DOHH2 (cell line): ENCODE measurements at regions not wholly inside any gene's neighbourhood (a gene's known extent, or its start where the extent isn't known, plus 50 kb on each side); places are given as distances from the start of the nearest gene placed in this dataset.
"Not testable (repeated sequence)": the region's sequence is repeated elsewhere in the genome, so short reads cannot be mapped to it uniquely, and the experiment has no call there.

Source experiments
- H3F3A ChIP-seq: fragments of 200-600 bp; sonication (generic), shearing (Covaris generic); 2 replicates; pipeline ENCODE4 v1.6.0; 2016; ENCODE audit warnings: antibody characterized with exemption, mild to moderate bottlenecking; ENCODE audit not compliant: control insufficient read depth, insufficient read depth
- H3K27ac ChIP-seq: fragments of 200-600 bp; sonication (generic); 2 replicates; pipeline ENCODE4 v1.5.1; 2014; ENCODE audit warnings: low read depth, mild to moderate bottlenecking, low read length, moderate library complexity
- H3K27me3 ChIP-seq: fragments of 200-600 bp; sonication (generic); 2 replicates; pipeline ENCODE4 v1.6.1; 2014; ENCODE audit warnings: mild to moderate bottlenecking, low read length, mixed read lengths; ENCODE audit not compliant: control insufficient read depth
- H3K36me3 ChIP-seq: fragments of 200-600 bp; sonication (generic); 2 replicates; pipeline ENCODE4 v1.6.1; 2014; ENCODE audit warnings: mild to moderate bottlenecking, low read length, moderate library complexity, mixed read lengths; ENCODE audit not compliant: control insufficient read depth
- H3K4me1 ChIP-seq: fragments of 200-600 bp; sonication (generic); 2 replicates; pipeline ENCODE4 v1.6.1; 2014; ENCODE audit warnings: mild to moderate bottlenecking, low read length, mixed read lengths; ENCODE audit not compliant: control insufficient read depth
- H3K4me2 ChIP-seq: fragments of 200-600 bp; sonication (generic); 2 replicates; pipeline ENCODE4 v1.6.0; 2014; ENCODE audit warnings: mild to moderate bottlenecking, low read length, moderate library complexity
- H3K4me3 ChIP-seq: fragments of 200-600 bp; sonication (generic); 2 replicates; pipeline ENCODE4 v1.5.1; 2014; ENCODE audit warnings: mild to moderate bottlenecking, low read length, mixed read lengths
- H3K79me2 ChIP-seq: fragments of 200-600 bp; sonication (generic); 2 replicates; pipeline ENCODE4 v1.6.1; 2014; ENCODE audit warnings: mild to moderate bottlenecking, low read length, mixed read lengths; ENCODE audit not compliant: control insufficient read depth
- H3K9me2 ChIP-seq: fragments of 200-600 bp; sonication (generic); replicated peaks from 2 replicates; pipeline ENCODE4 v1.6.1; 2014; ENCODE audit warnings: mild to moderate bottlenecking, low read length, mixed read lengths; ENCODE audit not compliant: control insufficient read depth
- H3K9me3 ChIP-seq: fragments of 200-600 bp; sonication (generic); 2 replicates; pipeline ENCODE4 v1.6.1; 2014; ENCODE audit warnings: antibody characterized with exemption, low read length, mixed read lengths; ENCODE audit not compliant: control insufficient read depth, insufficient read depth
- H4K20me1 ChIP-seq: fragments of 200-600 bp; sonication (generic); 2 replicates; pipeline ENCODE4 v1.6.0; 2014; ENCODE audit warnings: low read depth, mild to moderate bottlenecking, antibody characterized with exemption, low read length, moderate library complexity; ENCODE audit not compliant: control insufficient read depth, insufficient read depth

DNA sequence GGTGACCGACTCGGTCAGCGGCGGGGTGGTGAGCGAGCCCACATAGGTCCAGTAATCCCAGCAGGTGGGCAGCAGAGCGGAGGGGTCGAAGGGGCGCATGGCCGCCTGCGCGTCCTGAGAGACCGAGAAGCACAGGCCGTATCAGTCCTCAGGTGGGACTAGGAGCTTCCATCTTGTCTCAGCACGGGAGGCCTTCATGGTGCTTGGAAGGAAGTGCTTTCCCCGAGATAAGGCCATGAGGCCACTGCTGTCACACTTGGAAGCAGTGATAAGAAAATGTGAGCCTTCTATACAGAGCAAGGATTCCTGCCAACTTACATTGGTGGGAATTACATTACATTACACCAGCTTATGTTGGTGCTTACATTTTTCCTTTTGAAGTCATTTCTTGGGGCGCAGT is 62.6 kb upstream of the METTL9 start:
- peaks cover 13% of the 10 kb centered on the region for H3K4me1 ChIP-seq
- not testable (repeated sequence) for H3K9me3 ChIP-seq, H3K4me2 ChIP-seq, H3F3A ChIP-seq, H3K27ac ChIP-seq, H3K36me3 ChIP-seq, H4K20me1 ChIP-seq, H3K79me2 ChIP-seq, H3K9me2 ChIP-seq, H3K27me3 ChIP-seq, H3K4me3 ChIP-seq

- not testable (repeated sequence) for H3K27me3 ChIP-seq, H3K79me2 ChIP-seq, H3K4me2 ChIP-seq, H3K36me3 ChIP-seq, H3K9me3 ChIP-seq, H3K9me2 ChIP-seq, H3F3A ChIP-seq, H3K27ac ChIP-seq, H3K4me3 ChIP-seq, H4K20me1 ChIP-seq
- peaks cover 22% of the 10 kb centered on the region for H3K4me1 ChIP-seq
Observed at GRCh38 chr16:21537598-21537997, 61.8 kb upstream of the METTL9 start.

DNA sequence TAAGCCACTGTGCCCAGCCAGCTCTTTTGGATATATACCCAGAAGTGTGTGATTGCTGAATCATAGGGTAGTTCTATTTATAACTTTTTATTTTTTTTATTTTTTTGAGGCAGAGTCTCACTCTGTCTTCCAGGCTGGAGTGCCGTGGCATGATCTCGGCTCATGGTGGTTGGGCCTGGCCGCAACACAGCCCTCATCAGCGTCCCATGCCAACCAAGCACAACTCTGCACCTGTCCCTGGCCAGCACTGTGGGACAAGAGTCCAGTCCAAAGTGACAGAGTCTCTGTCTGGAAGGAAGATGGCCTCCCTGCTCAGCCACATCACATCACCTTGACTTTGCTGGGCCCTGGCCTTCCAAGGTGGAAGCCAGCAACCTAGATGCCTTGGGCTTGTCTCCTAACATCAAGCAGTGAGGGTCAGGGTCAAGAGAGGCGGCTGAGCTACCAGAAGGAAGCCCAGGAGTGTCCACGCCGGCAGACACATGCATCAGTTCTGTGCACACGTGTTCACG is 60.2 kb upstream of the METTL9 start:
- H3K27ac ChIP-seq, H3K36me3 ChIP-seq, H3K79me2 ChIP-seq, H4K20me1 ChIP-seq, H3K4me3 ChIP-seq, H3F3A ChIP-seq, H3K9me3 ChIP-seq, H3K9me2 ChIP-seq, H3K4me2 ChIP-seq, H3K27me3 ChIP-seq: not testable (repeated sequence)
- peaks cover 30% of the 10 kb centered on the region for H3K4me1 ChIP-seq

GRCh38 chr16:21540770-21541433 is 58.5 kb upstream of the METTL9 start:
- H3K4me3 ChIP-seq, result peak overlapping the region; percentile 28
- H3K36me3 ChIP-seq, H3K9me2 ChIP-seq, H3F3A ChIP-seq, H3K79me2 ChIP-seq, H3K27me3 ChIP-seq, H4K20me1 ChIP-seq, H3K9me3 ChIP-seq: not testable (repeated sequence)
- peak overlapping the region; percentile 39 for H3K4me2 ChIP-seq
- H3K27ac ChIP-seq, result peak overlapping the region; percentile 59
- H3K4me1 ChIP-seq, result peaks cover 30% of the 10 kb centered on the region

GRCh38 chr16:21541611-21542051 is 57.7 kb upstream of the METTL9 start:
- H3K9me2 ChIP-seq, H3K36me3 ChIP-seq, H3K79me2 ChIP-seq, H3K27me3 ChIP-seq, H3K9me3 ChIP-seq, H4K20me1 ChIP-seq, H3F3A ChIP-seq: not testable (repeated sequence)
- Histone ChIP-seq H3K4me2 (peak overlapping the region; percentile 39), H3K27ac (peak overlapping the region; percentile 59), H3K4me1 (peaks cover 30% of the 10 kb centered on the region), H3K4me3 (peak overlapping the region; percentile 28)

GRCh38 chr16:21542075-21542474 is 57.3 kb upstream of the METTL9 start:
- not testable (repeated sequence) for H3K9me2 ChIP-seq, H3K9me3 ChIP-seq, H3K79me2 ChIP-seq, H3K4me3 ChIP-seq, H3K27me3 ChIP-seq, H3F3A ChIP-seq, H3K36me3 ChIP-seq, H4K20me1 ChIP-seq
- H3K27ac ChIP-seq, result 0 out of 2 replicates have a peak overlapping the region, but pooled peaks have one; percentile 12
- H3K4me2 ChIP-seq, result peak overlapping the region; percentile 39
- H3K4me1 ChIP-seq, result peaks cover 30% of the 10 kb centered on the region

- H3K36me3 ChIP-seq, H3K9me3 ChIP-seq, H3K27me3 ChIP-seq, H3F3A ChIP-seq, H3K27ac ChIP-seq, H3K9me2 ChIP-seq, H3K4me3 ChIP-seq, H3K79me2 ChIP-seq, H4K20me1 ChIP-seq: not testable (repeated sequence)
- H3K4me1 ChIP-seq, result peaks cover 30% of the 10 kb centered on the region
- H3K4me2 ChIP-seq, result peak overlapping the region; percentile 26; the same call in 1 of the 2 replicates
Observed at GRCh38 chr16:21542491-21543124, 56.8 kb upstream of the METTL9 start.

DNA sequence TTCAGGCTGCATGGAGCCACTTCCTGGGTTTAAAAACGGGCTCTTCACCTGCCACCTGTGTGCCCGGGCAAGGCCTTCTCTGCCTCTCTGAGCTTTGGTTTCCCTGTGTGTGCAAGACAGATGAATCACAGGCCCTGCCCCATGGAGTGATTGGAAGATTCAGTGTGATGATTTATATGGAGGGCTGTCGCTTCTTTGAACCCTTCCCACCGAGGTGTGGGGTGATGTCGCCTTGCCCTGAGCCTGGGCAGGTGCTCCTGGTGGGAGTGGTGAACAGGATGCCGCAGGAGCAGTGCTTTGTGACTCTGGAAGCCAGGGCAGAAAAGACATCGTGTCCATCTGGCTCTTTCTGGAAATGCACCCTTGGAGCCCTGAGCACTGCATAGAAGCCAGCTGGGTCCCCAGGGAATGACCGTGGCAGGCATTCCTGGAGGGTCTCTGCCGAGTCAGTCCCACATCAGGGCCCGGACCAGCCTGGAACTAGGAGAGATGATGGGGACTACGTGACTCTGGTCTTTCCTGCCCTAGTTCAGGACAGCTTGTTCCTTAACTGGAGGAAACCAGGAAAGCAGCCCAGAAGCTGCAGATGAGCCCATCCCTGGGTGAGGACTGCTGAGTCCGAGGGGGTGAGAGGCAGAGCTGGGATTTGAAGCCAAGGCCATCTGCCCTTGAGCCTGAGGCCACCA is 56.1 kb upstream of the METTL9 start:
- Histone ChIP-seq H3K4me1 (peaks cover 30% of the 10 kb centered on the region), H3K4me2 (peak overlapping the region; percentile 26; the same call in 1 of the 2 replicates)
- not testable (repeated sequence) for H3K27ac ChIP-seq, H3K4me3 ChIP-seq, H3K36me3 ChIP-seq, H3K79me2 ChIP-seq, H3K9me3 ChIP-seq, H3K27me3 ChIP-seq, H3F3A ChIP-seq, H3K9me2 ChIP-seq, H4K20me1 ChIP-seq
